Colon (tissue), 2 donors: ENCODE measurements at regions not wholly inside any gene's neighbourhood (a gene's known extent, or its start where the extent isn't known, plus 50 kb on each side); places are given as distances from the start of the nearest gene placed in this dataset.

ENCODE experiments used
- FAIRE-seq: peaks from 2 replicates; lab custom pipeline; 2012; peaks lifted over from hg19 to GRCh38; lab: Jason Lieb, UNC
- donor health status: control.
- donor health status: control.

GRCh38 chr4:74615411-74615810 is 170.5 kb downstream of the AREG start:
- FAIRE-seq = no peak

- FAIRE-seq = no peak
Observed at GRCh38 chr4:74618166-74618565, 173.2 kb downstream of the AREG start.

- FAIRE-seq = no peak
Observed at GRCh38 chr4:74618659-74619058, 173.7 kb downstream of the AREG start.

- no peak for FAIRE-seq
Observed at GRCh38 chr4:74619931-74620702, 174.2 kb downstream of the BTC start.

GRCh38 chr4:74621616-74622015 is 172.7 kb downstream of the BTC start:
- no peak for FAIRE-seq

- peak; percentile 41 for FAIRE-seq
Observed at GRCh38 chr4:74623041-74623440, 171.3 kb downstream of the BTC start.

GRCh38 chr4:74624351-74625151 is 169.8 kb downstream of the BTC start:
- FAIRE-seq = peak; percentile 85

- FAIRE-seq = no peak
Observed at GRCh38 chr4:74625981-74626380, 168.3 kb downstream of the BTC start.

GRCh38 chr4:74627093-74627492 is 167.2 kb downstream of the BTC start:
- FAIRE-seq = no peak

GRCh38 chr4:74627504-74627903 is 166.8 kb downstream of the BTC start:
- FAIRE-seq = peak; percentile 51

- FAIRE-seq = no peak
Observed at GRCh38 chr4:74628852-74629620, 165.3 kb downstream of the BTC start.

GRCh38 chr4:74630551-74630950 is 163.8 kb downstream of the BTC start:
- FAIRE-seq = no peak

- FAIRE-seq = no peak
Observed at GRCh38 chr4:74631338-74631737, 163.0 kb downstream of the BTC start.

- FAIRE-seq = no peak
Observed at GRCh38 chr4:74631988-74632387, 162.3 kb downstream of the BTC start.

- no peak for FAIRE-seq
Observed at GRCh38 chr4:74632634-74633033, 161.7 kb downstream of the BTC start.

GRCh38 chr4:74635074-74635473 is 159.2 kb downstream of the BTC start:
- FAIRE-seq = no peak

- FAIRE-seq = no peak
Observed at GRCh38 chr4:74635490-74636123, 158.7 kb downstream of the BTC start.

GRCh38 chr4:74638001-74638400 is 156.3 kb downstream of the BTC start:
- FAIRE-seq = no peak

GRCh38 chr4:74638689-74639088 is 155.6 kb downstream of the BTC start:
- no peak for FAIRE-seq

- FAIRE-seq = no peak
Observed at GRCh38 chr4:74640111-74640903, 154.0 kb downstream of the BTC start.

- no peak for FAIRE-seq
Observed at GRCh38 chr4:74642006-74642405, 152.3 kb downstream of the BTC start.
